Lung (tissue), 11 donors: ENCODE measurements at regions not wholly inside any gene's neighbourhood (a gene's known extent, or its start where the extent isn't known, plus 50 kb on each side); places are given as distances from the start of the nearest gene placed in this dataset.

Experiments used
- ATAC-seq: fragments of 200-7000 bp; cut with Tn5 transposase; one replicate; pipeline ENCODE4 v1.9.1; 2020; ENCODE audit warnings: moderate number of reproducible peaks; ENCODE audit not compliant: insufficient read depth, low FRiP score
- DNase-seq, 3 donors: peaks; one replicate each; pipeline ENCODE4 v3.0.0-alpha.2; 2013 to 2017
- H3K27ac ChIP-seq, 2 donors: one replicate each; pipeline ENCODE4 v1.5.1; 2013; ENCODE audit warnings: mild to moderate bottlenecking in 2 of 2, moderate library complexity in 2 of 2, control low read depth in 1 of 2, inconsistent platforms in 1 of 2, low read depth in 1 of 2, low read length in 1 of 2
- H3K27me3 ChIP-seq, 3 donors: one replicate each; pipeline ENCODE4 v1.5.1; 2013; ENCODE audit warnings: low read length in 2 of 3; ENCODE audit not compliant: control insufficient read depth in 3 of 3, insufficient read depth in 3 of 3
- H3K36me3 ChIP-seq, 4 donors: one replicate each; pipeline ENCODE4 v1.5.1; 2013; ENCODE audit warnings: low read length in 4 of 4, mild to moderate bottlenecking in 1 of 4, moderate library complexity in 1 of 4; ENCODE audit not compliant: control insufficient read depth in 4 of 4, insufficient read depth in 4 of 4
- H3K4me1 ChIP-seq, 5 donors: one replicate each; pipeline ENCODE4 v1.5.1; 2013; ENCODE audit warnings: low read length in 5 of 5, mild to moderate bottlenecking in 2 of 5, moderate library complexity in 1 of 5; ENCODE audit not compliant: control insufficient read depth in 5 of 5, insufficient read depth in 5 of 5
- H3K4me3 ChIP-seq: one replicate; pipeline ENCODE4 v1.5.1; 2013; ENCODE audit warnings: mild to moderate bottlenecking, control low read depth, moderate library complexity
- H3K9ac ChIP-seq, 2 donors: one replicate each; pipeline ENCODE4 v1.5.1; 2013; ENCODE audit warnings: low read length in 2 of 2, control low read depth in 1 of 2; ENCODE audit not compliant: insufficient read depth in 1 of 2
- H3K9me3 ChIP-seq, 4 donors: one replicate each; pipeline ENCODE4 v1.5.1; 2013; ENCODE audit warnings: low read length in 3 of 4, mild to moderate bottlenecking in 1 of 4, moderate library complexity in 1 of 4; ENCODE audit not compliant: control insufficient read depth in 4 of 4, insufficient read depth in 3 of 4
- CTCF ChIP-seq: IDR thresholded peaks from 2 replicates; pipeline ENCODE4 v1.5.1; 2012; ENCODE audit warnings: mild to moderate bottlenecking; ENCODE audit errors: control extremely low read depth, extremely low read depth
- WGBS, 2 donors: extraction: QIAGEN DNeasy Blood & Tissue Kit; methylation state at CpG; one replicate each; pipeline ENCODE4 v1.1.7; 2013; 5-methylcytosine and 5-hydroxymethylcytosine counted together
- donor health status: control.
- donor health status: control.
- donor health status: Bipolar disorder and iron deficiency.
- donor health status: healthy.
- donor health status: DM: yes; HTN: yes; CAD: no.

- no peaks in the 10 kb centered on the region for H3K36me3 ChIP-seq
- H3K4me1 ChIP-seq, result no peaks in the 10 kb centered on the region
- H3K27ac ChIP-seq, result no peak overlapping the region
- no peak for ATAC-seq
- DNase-seq, result no peak
- no peak overlapping the region for H3K4me3 ChIP-seq
- no peak overlapping the region for H3K9ac ChIP-seq
- no peak for TF ChIP-seq CTCF
- WGBS, 2 donors, result 86 to 99% methylated on average over 1 of the region's 1 CpG
- H3K9me3 ChIP-seq, result no peaks in the 10 kb centered on the region
- no peaks in the 10 kb centered on the region for H3K27me3 ChIP-seq
Measured at GRCh38 chr1:164040754-164041153, 518.2 kb upstream of the PBX1 start.

GRCh38 chr1:164051782-164052181 is 507.2 kb upstream of the PBX1 start:
- Histone ChIP-seq H3K9ac (no peak overlapping the region), H3K4me1 (no peaks in the 10 kb centered on the region), H3K27me3 (no peaks in the 10 kb centered on the region), H3K4me3 (no peak overlapping the region), H3K36me3 (no peaks in the 10 kb centered on the region), H3K27ac (no peak overlapping the region), H3K9me3 (no peaks in the 10 kb centered on the region)
- ATAC-seq, result no peak
- no peak for DNase-seq
- 43 to 80% methylated on average over 1 of the region's 1 CpG for WGBS, 2 donors
- no peak for TF ChIP-seq CTCF

GRCh38 chr1:164054331-164054730 is 504.7 kb upstream of the PBX1 start:
- WGBS, 2 donors, result 85 to 86% methylated on average over 4 of the region's 4 CpGs
- H3K9me3 ChIP-seq, result no peaks in the 10 kb centered on the region
- no peak overlapping the region for H3K9ac ChIP-seq
- ATAC-seq, result no peak
- H3K27me3 ChIP-seq, result no peaks in the 10 kb centered on the region
- no peak for TF ChIP-seq CTCF
- H3K27ac ChIP-seq, result no peak overlapping the region
- no peak for DNase-seq
- H3K4me1 ChIP-seq, result peaks cover 0 to 4% (median 0%) of the 10 kb centered on the region in 5 donors
- no peaks in the 10 kb centered on the region for H3K36me3 ChIP-seq
- H3K4me3 ChIP-seq, result no peak overlapping the region

- Histone ChIP-seq H3K27ac (no peak overlapping the region), H3K4me3 (no peak overlapping the region), H3K36me3 (no peaks in the 10 kb centered on the region), H3K27me3 (no peaks in the 10 kb centered on the region), H3K9ac (no peak overlapping the region), H3K4me1 (peaks cover 0 to 5% (median 0%) of the 10 kb centered on the region in 5 donors), H3K9me3 (no peaks in the 10 kb centered on the region)
- ATAC-seq (no peak), DNase-seq (no peak)
- 60% methylated on average over 4 of the region's 4 CpGs for WGBS, 2 donors
- no peak for TF ChIP-seq CTCF
Measured at GRCh38 chr1:164058198-164058597, 500.8 kb upstream of the PBX1 start.
